ENCODE measurements at regions not wholly inside any gene's neighbourhood (a gene's known extent, or its start where the extent isn't known, plus 50 kb on each side); places are given as distances from the start of the nearest gene placed in this dataset.

DNA sequence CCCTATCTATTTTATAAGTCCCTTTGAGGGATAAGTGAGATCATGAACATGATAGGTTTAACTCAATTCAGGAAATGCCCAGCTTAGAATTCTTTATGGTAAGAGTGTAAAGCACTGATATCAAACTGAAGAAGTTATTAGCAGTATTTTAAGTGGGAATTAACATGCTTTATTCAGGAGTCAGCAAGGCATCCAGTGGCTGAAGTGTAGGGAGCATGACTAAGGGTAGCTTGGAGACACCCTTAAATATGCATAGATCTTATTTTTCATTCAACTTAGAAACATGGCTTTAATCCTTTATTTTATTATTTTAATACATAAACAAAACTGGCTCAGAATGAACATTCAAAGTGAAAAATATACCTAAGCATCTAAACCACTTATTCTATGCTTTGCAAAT is 158.3 kb upstream of the LPP start:
- Histone ChIP-seq H3K9me3 (no peaks in the 10 kb centered on the region), H3K27ac (ENCODE audit: low read depth in 2 of 2, low read length in 1 of 2) (peak overlapping the region in 1 of 2 experiments; percentile 77; a peak in 2 of 4 replicates), H3K9me2 (no peaks in the 10 kb centered on the region), H3K27me3 (ENCODE audit: insufficient read depth) (no peaks in the 10 kb centered on the region), H3K4me2 (no peak overlapping the region), H3K79me2 (ENCODE audit: insufficient read depth) (no peaks in the 10 kb centered on the region), H3K4me3 (ENCODE audit: low read depth in 2 of 2, low read length in 1 of 2) (no peak overlapping the region), H3K4me1 (ENCODE audit: control insufficient read depth in 1 of 2, insufficient read depth in 2 of 2, low read depth in 1 of 2, low read length in 1 of 2) (peaks cover 0 to 28% of the 10 kb centered on the region in 2 experiments; a peak in 2 of 4 replicates), H3K9ac (no peak overlapping the region), H3K36me3 (replicated peaks in 1 of 2; ENCODE audit: control insufficient read depth in 1 of 2, insufficient read depth in 2 of 2, low read length in 1 of 2) (no peaks in the 10 kb centered on the region), H4K20me1 (ENCODE audit: insufficient read depth) (no peaks in the 10 kb centered on the region), H2AFZ (ENCODE audit: low read depth) (no peak overlapping the region), H3F3A (replicated peaks; ENCODE audit: insufficient read depth) (peaks cover 27% of the 10 kb centered on the region)
- CTCF ChIA-PET, result no interaction called here
- POLR2A ChIA-PET, result no interaction called here
- no peak for DNase-seq
- no peak for TF ChIP-seq FOXM1 (IDR thresholded peaks at IDR 0.05; ENCODE audit: low read depth)
- no peak for TF ChIP-seq RFX5 (IDR thresholded peaks at IDR 0.05; ENCODE audit: low read length)
- TF ChIP-seq RXRA (IDR thresholded peaks at IDR 0.05; ENCODE audit: borderline replicate concordance, low read depth), result no peak
- no peak for TF ChIP-seq RAD21 (IDR thresholded peaks at IDR 0.05; ENCODE audit: low read length)

DNA sequence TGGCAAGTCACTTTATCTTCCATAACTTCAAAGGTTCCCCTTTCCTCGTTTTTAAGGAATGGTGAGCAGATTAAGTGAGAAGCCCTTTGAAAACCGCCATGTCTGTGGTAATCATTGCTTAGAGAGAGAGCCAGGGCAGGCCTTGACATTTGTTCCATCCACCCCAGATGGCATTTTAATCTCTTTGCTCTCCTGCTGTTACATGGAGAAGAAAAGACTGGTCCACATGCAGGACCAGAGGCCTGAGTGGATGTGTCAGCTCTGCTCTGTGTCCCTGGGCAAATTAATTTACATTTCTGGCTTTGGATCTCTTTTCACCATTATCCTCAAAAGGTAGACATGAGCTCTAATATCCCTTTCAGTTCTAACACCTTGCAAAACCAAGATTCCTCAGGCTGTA is 157.3 kb upstream of the LPP start:
- no peak overlapping the region for H3K9ac ChIP-seq
- no peaks in the 10 kb centered on the region for H3K27me3 ChIP-seq (ENCODE audit: insufficient read depth)
- no peak overlapping the region; the same call in 1 of the 2 replicates for H2AFZ ChIP-seq (ENCODE audit: low read depth)
- POLR2A ChIA-PET, result no interaction called here
- no peaks in the 10 kb centered on the region for H3K9me3 ChIP-seq
- H3K36me3 ChIP-seq (replicated peaks in 1 of 2; ENCODE audit: control insufficient read depth in 1 of 2, insufficient read depth in 2 of 2, low read length in 1 of 2), result no peaks in the 10 kb centered on the region
- no peak overlapping the region for H3K4me3 ChIP-seq (ENCODE audit: low read depth in 2 of 2, low read length in 1 of 2)
- H3F3A ChIP-seq (replicated peaks; ENCODE audit: insufficient read depth), result peaks cover 27% of the 10 kb centered on the region
- TF ChIP-seq RFX5 (IDR thresholded peaks at IDR 0.05; ENCODE audit: low read length), result no peak
- H3K9me2 ChIP-seq, result no peaks in the 10 kb centered on the region
- no peaks in the 10 kb centered on the region for H4K20me1 ChIP-seq (ENCODE audit: insufficient read depth)
- H3K79me2 ChIP-seq (ENCODE audit: insufficient read depth), result no peaks in the 10 kb centered on the region
- 73% methylated on average over 2 of the region's 2 CpGs for WGBS (ENCODE audit: low lambda C conversion rate)
- no peak overlapping the region for H3K27ac ChIP-seq (ENCODE audit: low read depth in 2 of 2, low read length in 1 of 2)
- H3K4me1 ChIP-seq (ENCODE audit: control insufficient read depth in 1 of 2, insufficient read depth in 2 of 2, low read depth in 1 of 2, low read length in 1 of 2), result peaks cover 0 to 28% of the 10 kb centered on the region in 2 experiments; a peak in 2 of 4 replicates
- no peak overlapping the region for H3K4me2 ChIP-seq
- CTCF ChIA-PET, result interaction anchor here (0.6 kb wide), 1 partner anchor 389 kb away, joined by 3 read pairs; no protein-coding TSS in a partner anchor
- DNase-seq, result no peak

DNA sequence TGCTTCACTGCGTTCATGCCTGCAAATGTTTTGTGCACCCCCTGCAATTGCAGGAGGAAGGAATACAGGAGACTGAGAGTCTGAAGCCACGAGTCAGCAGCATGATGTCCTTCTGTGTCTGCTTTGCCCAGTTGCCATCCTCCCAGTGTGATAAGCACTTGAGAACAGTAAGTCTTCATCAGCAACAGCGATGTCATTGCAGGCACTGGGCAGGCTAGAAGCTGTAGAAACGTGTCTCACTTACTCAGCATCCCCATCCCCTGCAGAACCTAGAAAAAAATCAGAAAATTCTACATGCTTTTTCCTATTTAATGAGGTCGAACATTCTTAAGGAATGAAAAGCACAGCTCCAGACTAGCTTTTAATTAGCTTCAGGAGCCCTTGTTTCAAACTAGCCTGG is 156.5 kb upstream of the LPP start:
- H3K79me2 ChIP-seq (ENCODE audit: insufficient read depth), result no peaks in the 10 kb centered on the region
- H4K20me1 ChIP-seq (ENCODE audit: insufficient read depth), result no peaks in the 10 kb centered on the region
- no peaks in the 10 kb centered on the region for H3K27me3 ChIP-seq (ENCODE audit: insufficient read depth)
- H3K9me3 ChIP-seq, result no peaks in the 10 kb centered on the region
- H3K9me2 ChIP-seq, result no peaks in the 10 kb centered on the region
- WGBS (ENCODE audit: low lambda C conversion rate), result 47% methylated on average over 5 of the region's 5 CpGs
- H3K9ac ChIP-seq, result no peak overlapping the region
- POLR2A ChIA-PET, result no interaction called here
- TF ChIP-seq, protein P1, sequence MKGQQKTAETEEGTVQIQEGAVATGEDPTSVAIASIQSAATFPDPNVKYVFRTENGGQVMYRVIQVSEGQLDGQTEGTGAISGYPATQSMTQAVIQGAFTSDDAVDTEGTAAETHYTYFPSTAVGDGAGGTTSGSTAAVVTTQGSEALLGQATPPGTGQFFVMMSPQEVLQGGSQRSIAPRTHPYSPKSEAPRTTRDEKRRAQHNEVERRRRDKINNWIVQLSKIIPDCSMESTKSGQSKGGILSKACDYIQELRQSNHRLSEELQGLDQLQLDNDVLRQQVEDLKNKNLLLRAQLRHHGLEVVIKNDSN (IDR thresholded peaks at IDR 0.05; ENCODE audit: borderline replicate concordance, low read depth), result no peak
- TF ChIP-seq NFIC (IDR thresholded peaks at IDR 0.05; ENCODE audit: borderline replicate concordance), result no peak
- no peak for TF ChIP-seq TCF12 (IDR thresholded peaks at IDR 0.05)
- no peak for TF ChIP-seq FOXM1 (IDR thresholded peaks at IDR 0.05; ENCODE audit: low read depth)
- TF ChIP-seq JUND (IDR thresholded peaks at IDR 0.05), result no peak
- TF ChIP-seq RAD21 (IDR thresholded peaks at IDR 0.05; ENCODE audit: low read length), result no peak
- TF ChIP-seq EP300 (IDR thresholded peaks at IDR 0.05; ENCODE audit: borderline replicate concordance in 1 of 2, low read depth in 1 of 2, low read length in 1 of 2), result no peak
- TF ChIP-seq, protein P2, sequence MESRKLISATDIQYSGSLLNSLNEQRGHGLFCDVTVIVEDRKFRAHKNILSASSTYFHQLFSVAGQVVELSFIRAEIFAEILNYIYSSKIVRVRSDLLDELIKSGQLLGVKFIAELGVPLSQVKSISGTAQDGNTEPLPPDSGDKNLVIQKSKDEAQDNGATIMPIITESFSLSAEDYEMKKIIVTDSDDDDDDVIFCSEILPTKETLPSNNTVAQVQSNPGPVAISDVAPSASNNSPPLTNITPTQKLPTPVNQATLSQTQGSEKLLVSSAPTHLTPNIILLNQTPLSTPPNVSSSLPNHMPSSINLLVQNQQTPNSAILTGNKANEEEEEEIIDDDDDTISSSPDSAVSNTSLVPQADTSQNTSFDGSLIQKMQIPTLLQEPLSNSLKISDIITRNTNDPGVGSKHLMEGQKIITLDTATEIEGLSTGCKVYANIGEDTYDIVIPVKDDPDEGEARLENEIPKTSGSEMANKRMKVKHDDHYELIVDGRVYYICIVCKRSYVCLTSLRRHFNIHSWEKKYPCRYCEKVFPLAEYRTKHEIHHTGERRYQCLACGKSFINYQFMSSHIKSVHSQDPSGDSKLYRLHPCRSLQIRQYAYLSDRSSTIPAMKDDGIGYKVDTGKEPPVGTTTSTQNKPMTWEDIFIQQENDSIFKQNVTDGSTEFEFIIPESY (IDR thresholded peaks at IDR 0.05; ENCODE audit: borderline replicate concordance, low read depth), result no peak
- no peak for TF ChIP-seq TEAD4 (IDR thresholded peaks at IDR 0.05; ENCODE audit: borderline replicate concordance, insufficient read depth)
- no peak for TF ChIP-seq FOSL2 (IDR thresholded peaks at IDR 0.05; ENCODE audit: borderline replicate concordance, low read depth)
- TF ChIP-seq, protein P3, sequence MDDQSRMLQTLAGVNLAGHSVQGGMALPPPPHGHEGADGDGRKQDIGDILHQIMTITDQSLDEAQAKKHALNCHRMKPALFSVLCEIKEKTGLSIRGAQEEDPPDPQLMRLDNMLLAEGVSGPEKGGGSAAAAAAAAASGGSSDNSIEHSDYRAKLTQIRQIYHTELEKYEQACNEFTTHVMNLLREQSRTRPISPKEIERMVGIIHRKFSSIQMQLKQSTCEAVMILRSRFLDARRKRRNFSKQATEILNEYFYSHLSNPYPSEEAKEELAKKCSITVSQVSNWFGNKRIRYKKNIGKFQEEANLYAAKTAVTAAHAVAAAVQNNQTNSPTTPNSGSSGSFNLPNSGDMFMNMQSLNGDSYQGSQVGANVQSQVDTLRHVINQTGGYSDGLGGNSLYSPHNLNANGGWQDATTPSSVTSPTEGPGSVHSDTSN (IDR thresholded peaks at IDR 0.05), result no peak
- no peak for TF ChIP-seq FOXJ3 (CRISPR knock-in tag; IDR thresholded peaks at IDR 0.05)
- no peak for DNase-seq
- H3F3A ChIP-seq (replicated peaks; ENCODE audit: insufficient read depth), result peaks cover 27% of the 10 kb centered on the region
- CTCF ChIA-PET, result interaction anchor here (0.6 kb wide), 1 partner anchor 390 kb away, joined by 3 read pairs; no protein-coding TSS in a partner anchor
- peaks cover 0 to 28% of the 10 kb centered on the region in 2 experiments; a peak in 2 of 4 replicates for H3K4me1 ChIP-seq (ENCODE audit: control insufficient read depth in 1 of 2, insufficient read depth in 2 of 2, low read depth in 1 of 2, low read length in 1 of 2)
- no peaks in the 10 kb centered on the region for H3K36me3 ChIP-seq (replicated peaks in 1 of 2; ENCODE audit: control insufficient read depth in 1 of 2, insufficient read depth in 2 of 2, low read length in 1 of 2)
- H3K4me3 ChIP-seq (ENCODE audit: low read depth in 2 of 2, low read length in 1 of 2), result no peak overlapping the region
- no peak overlapping the region for H3K27ac ChIP-seq (ENCODE audit: low read depth in 2 of 2, low read length in 1 of 2)
- H2AFZ ChIP-seq (ENCODE audit: low read depth), result peak overlapping the region; percentile 59; the same call in 1 of the 2 replicates
- peak overlapping the region; percentile 31; the same call in 1 of the 2 replicates for H3K4me2 ChIP-seq

Data from SK-N-SH (cell line).